COLO829 (cell line): ENCODE measurements at regions not wholly inside any gene's neighbourhood (a gene's known extent, or its start where the extent isn't known, plus 50 kb on each side); places are given as distances from the start of the nearest gene placed in this dataset.

Experiments used
- DNase-seq: peaks from one replicate; pipeline ENCODE4 v3.0.0; 2012; ENCODE audit warnings: low spot score

DNA sequence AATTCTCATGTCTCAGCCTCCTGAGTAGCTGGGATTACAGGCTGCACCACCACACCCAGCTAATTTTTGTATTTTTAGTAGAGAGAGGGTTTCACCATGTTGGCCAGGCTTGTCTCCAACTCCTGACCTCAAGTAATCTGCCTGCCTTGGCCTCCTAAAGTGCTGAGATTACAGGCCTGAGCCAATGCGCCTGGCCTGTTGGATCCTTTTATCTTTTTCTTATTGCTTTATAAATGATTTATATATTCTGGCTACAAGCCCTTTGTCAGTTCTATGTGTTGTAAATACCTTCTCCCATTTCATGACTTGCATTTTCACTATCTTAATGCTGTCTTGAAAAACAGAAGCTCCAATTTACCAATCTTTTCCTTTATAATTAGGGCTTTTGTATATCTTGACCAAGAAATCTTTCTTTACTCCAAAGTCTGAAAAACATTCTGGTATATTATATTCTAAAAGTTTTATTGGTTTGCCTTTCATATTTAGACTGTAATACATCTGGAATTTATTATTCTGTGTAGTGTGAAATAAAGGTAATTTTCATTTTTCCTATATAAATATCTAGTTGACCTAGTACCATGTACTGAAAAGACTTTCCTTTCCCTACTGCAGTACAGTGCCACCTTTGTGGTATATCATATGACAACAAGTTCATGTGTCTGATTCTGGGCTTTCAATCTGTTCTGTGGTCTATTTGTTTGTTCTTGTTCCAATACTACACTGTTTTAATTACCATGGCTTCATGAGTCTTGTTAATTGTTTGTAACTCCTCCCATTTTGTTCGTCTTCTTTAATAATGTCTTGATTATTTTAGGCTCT lies 52.9 kb upstream of the RNU6-1 start:
- no peak for DNase-seq

DNA sequence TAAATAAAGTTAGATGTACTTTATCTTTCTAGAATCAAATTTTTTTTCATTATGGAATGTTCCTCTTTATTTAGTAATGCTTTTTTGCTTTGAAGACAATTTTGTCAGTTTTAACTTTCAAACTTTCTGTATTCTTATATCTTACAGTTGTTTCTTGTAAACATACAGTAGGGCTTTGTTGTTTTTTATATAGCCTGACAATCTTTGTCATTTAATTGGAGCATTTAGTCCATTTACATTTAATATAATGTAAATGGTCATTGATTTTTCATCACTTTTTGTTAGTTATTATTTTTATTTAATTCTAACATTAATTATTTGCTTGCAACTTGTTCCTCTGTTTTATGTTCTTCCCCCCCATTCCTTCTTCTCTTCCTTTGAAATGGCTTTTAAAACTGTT lies 55.4 kb upstream of the RNU6-1 start:
- no peak for DNase-seq

DNA sequence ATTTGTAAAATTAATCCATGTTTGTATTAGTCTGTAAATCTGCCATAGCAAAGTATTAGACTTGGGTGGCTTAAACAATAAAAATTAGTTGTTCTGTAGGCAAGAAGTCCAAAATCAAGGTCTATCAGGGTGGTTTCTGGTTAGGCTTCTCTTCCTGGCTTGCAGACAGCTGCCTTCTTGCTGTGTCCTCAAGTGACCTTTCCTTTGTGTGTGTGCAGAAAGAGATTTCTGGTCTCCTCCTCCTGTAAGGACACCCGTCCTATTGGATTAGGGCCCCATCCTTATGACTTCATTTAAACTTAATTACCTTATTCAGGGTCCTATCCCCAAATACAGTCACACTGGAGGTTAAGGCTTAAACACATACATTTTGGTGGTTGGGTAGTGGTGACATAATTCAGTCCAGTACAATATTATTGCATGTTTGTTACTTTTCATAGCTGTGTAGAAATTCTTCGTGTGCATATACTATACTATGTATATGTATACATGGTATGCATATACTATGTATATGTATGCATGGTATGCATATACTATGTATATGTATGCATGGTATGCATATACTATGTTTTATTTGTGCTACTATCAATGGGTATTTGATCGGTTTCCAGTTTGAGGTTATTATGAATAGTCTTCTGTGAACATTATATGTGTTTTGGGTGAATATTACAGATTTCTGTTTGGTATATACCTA lies 57.9 kb upstream of the RNU6-1 start:
- DNase-seq, result no peak

DNA sequence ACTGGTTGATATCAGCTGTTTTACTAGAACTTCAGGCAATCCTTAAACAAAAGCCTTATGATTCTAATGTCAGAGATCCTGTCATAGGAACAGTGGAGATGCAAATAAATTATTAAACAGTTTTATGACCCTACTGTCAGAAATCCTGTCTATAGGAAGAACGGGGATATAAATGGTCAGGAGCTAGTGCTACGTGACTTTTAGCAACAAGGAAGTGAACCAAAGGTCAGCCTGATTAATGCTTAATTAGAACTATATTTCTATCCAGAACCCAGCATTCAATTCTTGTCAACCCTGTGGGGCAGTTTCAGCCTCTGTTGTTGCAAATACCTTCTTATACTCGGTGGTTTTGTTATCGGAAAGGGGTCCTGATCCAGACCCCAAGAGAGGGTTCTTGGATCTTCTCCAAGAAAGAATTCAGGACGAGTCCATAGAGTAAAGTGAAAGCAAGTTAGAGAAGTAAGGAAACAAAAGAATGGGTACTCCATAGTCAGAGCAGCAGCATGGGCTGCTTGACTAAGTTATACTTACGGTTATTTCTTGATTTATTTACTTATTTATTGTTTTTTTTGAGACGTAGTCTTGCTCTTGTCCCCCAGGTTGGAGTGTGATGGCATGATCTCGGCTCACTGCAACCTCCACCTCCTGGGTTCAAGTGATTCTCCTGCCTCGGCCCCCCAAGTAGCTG lies 59.9 kb upstream of the RNU6-1 start:
- DNase-seq, result no peak

DNA sequence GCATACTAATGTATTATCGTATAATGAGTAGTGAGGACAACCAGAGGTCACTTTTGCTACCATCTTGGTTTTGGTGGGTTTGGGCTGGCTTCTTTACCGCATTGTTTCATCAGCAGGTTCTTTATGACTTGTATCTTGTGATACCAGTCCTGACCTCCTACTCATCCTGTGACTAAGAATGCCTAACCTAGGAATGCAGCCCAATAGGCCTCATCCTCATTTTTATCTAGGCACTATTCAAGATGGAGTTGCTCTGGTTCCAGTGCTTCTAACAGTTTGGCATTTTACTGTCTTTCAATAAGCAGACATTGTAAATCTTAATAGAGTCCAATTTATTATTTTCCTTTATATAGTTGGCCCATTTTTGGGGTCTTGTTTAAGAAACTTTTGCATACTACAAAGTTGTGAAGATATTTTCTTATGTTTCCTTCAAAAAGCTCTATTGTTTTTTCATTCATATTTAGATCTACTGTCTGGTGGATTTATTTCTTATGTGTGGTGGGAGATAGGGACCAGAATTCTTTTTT lies 60.8 kb upstream of the RNU6-1 start:
- no peak for DNase-seq

DNA sequence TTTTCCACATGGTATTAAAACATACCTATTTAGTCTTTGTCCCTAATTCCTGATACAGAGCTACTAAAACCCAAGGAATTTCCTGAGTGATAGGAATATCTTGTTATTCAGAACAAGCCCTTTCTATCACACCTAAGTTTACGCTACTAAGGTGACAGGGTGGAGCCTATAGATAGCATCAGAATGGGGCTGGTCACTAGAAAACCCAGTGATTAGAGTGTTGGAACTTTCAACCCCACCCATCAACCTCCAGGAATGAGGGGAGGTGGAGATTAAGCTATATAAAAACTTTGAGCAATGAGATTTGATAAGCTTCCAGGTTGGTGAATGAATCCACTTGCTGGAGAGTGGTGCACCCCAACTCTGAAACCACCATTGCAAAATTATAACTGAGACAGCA lies 62.1 kb upstream of the RNU6-1 start:
- DNase-seq, result no peak

DNA sequence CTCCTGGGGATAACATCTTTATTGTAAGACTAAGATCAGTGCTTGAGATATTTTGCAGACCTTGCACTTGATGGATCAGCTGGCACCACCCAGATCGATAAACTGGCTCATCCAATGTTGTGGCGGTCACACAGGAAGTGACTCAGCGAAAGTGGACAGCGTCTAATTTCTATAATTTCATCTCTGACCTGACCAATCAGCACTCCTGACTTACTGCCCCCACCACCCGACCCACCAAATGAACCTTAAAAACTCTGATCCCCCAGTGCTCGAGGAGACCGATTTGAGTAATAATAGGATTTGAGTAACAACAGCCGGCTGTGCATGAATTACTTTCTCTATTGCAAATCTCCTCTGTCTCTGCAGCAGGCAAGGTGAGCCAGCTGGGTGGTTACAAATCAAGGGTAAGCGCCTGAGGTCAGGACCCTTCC lies 62.7 kb upstream of the RNU6-1 start:
- DNase-seq, result no peak

DNA sequence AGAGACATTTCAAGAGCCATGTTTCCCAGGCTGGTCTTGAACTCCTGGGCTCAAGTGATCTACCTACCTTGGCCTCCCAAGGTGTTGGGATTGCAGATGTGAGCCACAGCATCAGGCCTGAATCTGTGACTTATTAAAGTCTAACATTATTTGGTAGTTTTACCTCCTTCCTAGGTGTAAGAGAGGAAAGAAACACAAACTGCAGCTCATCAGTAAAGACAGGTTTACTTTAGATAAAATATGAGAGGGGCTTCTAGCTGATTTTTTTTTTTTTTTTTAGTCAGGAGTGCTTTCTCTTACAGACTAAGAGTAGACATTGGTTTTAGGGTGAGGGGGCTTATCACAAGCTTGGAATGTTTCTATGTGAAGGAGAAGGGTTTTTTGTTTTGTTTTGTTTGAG lies 63.9 kb upstream of the RNU6-1 start:
- DNase-seq, result no peak

DNA sequence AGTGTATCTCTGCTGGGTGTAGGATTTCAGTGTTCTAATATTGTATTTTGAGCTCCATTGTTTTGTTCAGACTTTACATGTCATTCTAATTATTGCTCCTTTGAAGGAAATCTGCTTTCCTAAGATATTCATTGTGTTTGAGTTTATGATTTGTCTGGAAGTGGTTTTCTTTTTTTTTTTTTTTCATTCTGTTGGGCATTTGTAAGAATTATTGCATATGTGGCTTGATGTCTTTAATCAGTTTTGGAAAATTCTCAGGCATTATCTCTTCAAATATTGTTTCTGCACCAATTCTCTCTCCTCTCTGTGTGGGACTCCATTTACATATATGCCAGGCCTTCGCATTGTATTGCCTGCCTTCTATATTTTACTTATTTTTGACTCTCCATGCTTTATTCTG lies 65.8 kb upstream of the RNU6-1 start:
- no peak for DNase-seq

DNA sequence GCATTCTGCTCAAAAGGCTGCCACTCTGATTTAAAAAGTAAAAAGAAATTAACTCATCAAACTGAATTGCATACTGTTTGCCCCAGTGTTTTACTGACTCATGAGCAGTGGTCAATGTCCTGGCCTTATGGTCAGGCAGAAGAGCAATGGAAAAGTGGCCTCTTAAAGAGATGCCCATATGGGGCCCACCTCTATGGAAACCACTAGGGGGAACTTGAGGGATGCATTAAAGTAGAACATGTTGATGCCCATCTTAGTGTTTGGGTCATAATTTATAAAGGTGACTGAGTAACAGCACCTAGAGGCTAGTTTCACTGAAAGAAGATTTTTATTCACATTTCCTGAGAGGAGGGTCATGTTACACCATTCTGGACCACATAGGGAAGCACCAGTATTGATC lies 66.5 kb upstream of the RNU6-1 start:
- DNase-seq, result no peak

DNA sequence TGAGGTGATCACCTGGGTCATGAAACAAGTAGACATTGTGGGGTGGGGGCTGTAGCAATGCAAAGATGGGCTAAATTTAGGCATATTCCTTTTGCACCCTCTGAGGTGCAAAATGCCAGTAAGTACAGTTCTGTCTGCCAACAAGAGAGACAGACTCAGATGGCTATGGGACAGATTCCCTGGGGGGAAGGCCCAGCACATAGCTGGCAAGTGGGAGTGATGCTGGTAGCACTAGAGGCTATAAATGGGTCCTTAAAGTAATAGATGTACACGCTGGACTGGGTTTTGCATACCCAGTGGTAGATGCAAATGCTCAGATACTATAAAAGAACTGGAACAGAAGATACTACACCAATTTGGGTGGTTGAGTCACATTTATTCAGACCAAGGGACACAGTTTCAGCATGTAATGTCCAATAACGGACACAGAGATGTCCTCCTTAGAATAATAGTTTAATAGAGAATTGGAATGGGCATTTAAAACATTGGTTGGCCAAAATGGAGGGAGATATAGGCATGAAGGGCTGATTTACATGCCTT lies 67.4 kb upstream of the RNU6-1 start:
- no peak for DNase-seq

DNA sequence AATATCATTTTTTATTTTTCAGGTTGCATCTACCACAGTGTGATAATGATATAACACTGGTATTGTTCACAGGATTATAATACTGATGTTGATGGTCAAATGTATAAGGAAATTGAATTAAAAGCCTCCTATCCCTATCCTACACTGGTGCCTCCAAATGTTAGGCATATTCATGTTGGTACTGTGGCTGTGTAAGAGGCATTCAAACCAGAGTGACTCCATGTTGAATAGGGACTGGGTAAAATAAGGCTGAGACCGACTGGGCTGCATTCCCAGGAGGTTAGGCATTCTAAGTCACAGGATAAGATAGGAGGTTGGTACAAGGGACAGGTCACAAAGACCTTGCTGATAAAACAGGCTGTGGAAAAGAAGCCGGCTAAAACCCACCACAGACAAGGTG lies 68.9 kb upstream of the RNU6-1 start:
- no peak for DNase-seq

DNA sequence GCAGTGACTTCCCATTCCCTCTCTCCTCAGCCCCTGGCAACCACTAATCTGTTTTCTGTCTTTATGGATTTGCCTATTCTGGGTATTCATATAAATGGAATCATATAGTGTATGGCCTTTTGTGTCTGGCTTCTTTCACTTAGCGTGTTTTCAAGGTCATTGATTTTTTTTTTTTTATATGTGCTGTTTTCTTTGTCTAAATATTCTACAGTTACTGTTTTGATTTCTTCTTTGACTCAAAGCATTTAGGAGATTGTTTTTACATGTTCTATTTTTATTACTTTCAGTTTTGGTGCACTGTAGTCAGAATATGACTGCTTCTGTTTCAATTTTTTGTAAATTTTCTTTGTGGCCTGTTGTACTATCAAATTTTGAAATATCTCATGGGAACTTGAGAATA lies 71.9 kb upstream of the RNU6-1 start:
- DNase-seq, result no peak

DNA sequence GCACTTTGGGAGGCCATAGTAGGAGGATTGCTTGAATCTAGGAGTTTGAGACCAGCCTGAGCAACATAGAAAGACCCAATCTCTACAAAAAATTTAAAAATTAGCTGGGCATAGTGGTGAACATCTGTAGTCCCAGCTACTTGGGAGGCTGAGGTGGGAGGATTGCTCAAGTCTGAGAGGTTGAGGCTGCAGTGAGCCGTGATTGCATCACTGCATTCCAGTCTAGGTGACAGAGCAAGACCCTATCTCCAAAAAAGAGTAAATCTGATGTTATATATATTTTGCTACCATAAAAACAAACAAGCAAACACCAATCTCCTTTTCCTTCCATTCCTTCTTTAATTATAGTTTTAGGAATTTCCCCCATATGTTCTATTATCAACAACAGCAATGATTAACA lies 74.2 kb upstream of the RNU6-1 start:
- no peak for DNase-seq

DNA sequence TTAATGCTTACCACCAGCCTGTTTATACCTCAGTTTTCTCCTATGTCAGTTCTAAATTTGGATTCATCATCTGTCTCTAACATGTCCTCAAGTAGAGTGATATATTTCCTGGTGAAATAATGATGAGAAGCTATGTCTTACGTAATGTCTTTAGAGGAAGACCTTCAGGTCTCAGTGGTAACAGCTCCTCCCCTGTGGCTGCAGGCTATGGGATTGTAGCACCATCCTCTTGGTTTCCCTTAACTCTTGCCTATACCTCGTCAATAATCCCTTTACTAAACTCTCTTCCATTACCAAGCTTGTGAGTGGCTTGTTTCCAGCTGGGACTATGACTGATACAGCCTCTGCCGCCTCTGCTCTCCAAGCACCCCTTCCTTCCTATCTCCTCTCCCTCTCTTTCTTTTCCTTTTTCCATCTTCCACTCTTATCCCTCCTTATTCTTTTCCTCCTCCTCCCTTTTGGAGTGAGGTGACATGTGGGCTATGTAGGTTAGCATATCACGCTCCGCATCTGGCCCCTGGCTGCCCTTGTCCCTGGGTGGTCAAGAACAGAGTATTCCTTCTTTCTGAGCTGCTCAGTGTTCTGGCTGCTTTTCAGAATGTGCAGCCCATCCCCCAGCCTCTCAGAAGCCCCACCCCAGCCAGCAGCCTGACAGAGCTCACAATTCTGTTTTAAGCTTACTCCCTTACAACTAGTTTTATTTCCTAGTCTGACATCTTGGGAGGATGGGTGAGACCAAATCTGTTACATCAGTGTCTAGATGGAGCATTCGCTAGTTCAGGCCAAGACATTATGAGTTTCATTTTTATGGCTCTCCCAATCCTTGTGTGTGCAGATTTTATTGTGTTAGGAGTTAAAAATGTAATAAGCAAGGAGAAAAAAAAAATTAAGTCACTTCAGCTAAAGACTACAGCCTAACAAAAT lies 75.0 kb upstream of the RNU6-1 start:
- peak; percentile 16 for DNase-seq

DNA sequence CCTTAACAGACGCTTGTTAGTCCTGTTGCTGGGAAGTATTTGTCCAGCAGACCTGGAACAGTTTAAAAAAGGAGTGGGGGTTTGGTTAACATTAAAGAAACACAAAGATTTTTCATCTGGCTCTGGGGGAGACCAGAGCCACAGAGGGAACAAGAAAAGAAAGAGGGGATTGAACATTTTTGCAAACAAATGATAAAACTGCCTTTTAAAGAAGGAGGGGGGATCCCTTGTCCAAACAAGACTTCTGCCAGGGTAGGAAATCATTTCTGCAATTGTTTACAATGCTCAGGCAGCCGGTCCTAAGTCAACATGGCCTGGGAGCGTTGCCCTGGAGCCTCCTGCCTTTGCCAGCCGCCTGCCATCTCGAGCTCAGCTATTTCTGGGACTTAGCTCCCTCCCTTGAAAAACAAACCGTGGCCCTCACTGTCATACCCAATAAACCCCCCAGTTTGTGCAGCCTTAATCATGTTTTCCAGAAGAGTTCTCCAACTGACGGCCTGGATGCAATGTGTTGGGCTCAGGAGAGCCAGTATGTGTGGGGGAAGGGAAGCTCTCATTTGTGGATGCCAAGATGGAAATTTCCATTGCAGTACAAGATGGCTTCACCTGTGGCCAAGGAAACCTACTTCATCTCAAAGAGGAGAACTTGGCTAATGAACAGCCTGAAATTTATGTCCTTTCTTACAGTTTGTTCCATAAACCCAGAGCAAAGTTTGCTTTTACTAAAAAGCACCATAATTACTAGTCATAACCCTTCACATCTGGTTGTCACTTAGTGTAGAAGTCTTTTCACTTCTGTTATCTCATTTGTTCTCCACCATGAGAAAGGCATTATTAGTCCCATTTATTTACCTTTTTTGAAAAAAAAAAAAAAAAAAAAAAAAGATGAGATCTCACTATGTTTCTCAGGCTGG lies 75.9 kb upstream of the RNU6-1 start:
- DNase-seq, result no peak

DNA sequence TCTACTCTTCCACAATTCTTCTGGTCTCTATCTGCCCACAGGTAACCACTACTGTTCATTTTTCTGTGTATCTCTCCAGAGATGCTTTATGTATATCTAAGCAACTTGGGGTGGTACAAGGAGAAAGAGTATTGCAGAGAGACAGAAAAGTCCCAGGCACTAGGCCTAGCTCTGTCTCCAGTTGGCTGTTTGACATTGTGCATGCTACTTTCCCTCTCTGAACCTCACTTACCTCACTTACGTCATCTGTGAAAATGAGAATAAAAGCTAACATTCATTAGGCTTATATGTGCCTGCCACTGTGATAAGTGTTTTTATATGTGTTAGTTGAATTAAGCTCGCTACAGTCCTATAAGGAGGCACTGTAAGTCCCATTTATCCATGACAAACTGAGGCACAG lies 76.7 kb upstream of the RNU6-1 start:
- no peak for DNase-seq

DNA sequence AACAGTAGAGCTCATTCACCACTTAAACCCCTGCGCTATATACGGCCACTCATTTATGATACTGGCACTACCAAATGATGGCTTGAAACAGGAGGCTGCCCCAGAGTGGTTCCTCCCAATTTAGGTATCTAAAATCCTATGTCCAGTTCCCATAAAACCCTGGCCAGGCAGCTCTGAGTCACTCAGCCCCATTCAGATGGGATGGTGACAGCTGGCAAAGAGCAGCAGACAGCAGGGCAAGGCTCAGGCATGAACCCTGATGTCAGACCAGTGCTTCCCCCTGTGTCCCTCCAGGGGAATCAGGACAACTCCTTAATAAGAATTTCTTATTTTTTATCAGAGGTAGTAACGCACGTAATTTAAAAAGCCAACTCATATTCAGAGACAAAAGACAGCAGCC lies 77.2 kb upstream of the RNU6-1 start:
- no peak for DNase-seq

DNA sequence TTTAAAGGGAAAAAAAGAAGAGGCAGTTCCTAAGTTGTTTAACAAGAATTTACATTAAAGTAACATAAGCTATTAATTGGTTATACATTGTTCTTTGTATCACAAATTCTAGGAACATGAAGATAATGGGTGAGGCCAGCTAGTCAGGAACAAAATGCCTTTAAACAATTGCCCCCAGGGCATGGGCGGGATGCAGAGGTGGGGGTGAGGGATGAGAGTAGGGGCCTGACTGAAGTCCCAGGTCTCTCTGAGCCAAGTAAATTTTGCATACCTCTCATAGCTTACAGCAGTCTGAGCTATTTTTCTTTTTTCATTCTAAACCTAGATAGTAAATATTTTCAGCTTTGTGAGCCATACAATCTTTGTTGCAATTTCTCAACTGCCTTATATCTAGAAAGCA lies 77.8 kb upstream of the RNU6-1 start:
- DNase-seq, result no peak

DNA sequence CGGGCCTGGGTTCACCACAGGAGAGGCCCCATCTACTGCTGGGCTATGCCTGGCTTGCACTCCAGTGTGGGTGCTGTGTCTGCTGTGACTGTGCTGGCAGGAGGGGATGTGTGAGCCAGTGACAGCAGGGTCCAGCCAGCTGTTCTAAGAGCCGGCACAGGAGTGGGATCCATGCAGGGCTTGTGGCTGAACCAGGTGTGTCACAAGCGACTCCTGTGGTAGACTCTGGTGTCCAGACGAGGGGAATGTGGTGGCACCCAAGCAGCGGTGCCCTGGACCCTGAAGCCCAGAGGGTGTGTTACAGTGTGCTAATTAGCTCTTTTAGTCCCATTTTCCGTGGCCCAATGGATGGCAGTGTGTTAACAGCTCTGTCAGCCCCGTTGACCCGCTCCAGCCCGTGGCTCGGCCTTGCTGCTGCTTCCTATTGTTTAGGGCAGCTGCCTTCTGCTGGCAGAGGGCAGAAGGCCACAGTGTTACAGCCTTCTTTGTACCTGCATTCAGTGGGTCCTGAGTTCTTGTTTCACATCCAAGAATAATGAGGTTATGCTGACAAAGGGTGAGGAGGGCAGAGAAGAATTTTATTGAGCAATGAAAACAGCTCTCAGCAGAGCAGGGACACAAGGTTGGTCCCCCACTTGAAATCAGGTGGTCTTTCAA lies 78.5 kb upstream of the RNU6-1 start:
- no peak for DNase-seq
